Kidney (tissue), 13 donors: ENCODE measurements at regions not wholly inside any gene's neighbourhood (a gene's known extent, or its start where the extent isn't known, plus 50 kb on each side); places are given as distances from the start of the nearest gene placed in this dataset.
A peak's percentile ranks its signal among the peaks of the same experiment; 100 is the strongest.
"Not testable (repeated sequence)": the region's sequence is repeated elsewhere in the genome, so short reads cannot be mapped to it uniquely, and the experiment has no call there.

Experiments
- DNase-seq, 5 donors: peaks; one replicate each; pipeline ENCODE4 v3.0.0-alpha.2; 2013 to 2020
- FAIRE-seq: peaks from 2 replicates; lab custom pipeline; 2012; peaks lifted over from hg19 to GRCh38; lab: Jason Lieb, UNC
- H3K27ac ChIP-seq, 2 donors: one replicate each; pipeline ENCODE4 v1.7.0; 2013; ENCODE audit warnings: low read depth in 2 of 2, low read length in 2 of 2, inconsistent platforms in 1 of 2
- H3K27me3 ChIP-seq: one replicate; pipeline ENCODE4 v1.7.1; 2013; ENCODE audit warnings: low read length, inconsistent platforms; ENCODE audit not compliant: control insufficient read depth, insufficient read depth
- H3K36me3 ChIP-seq, 3 donors: one replicate each; pipeline versions ENCODE4 v1.7.0 to v1.7.1; 2013; ENCODE audit warnings: low read length in 3 of 3, control low read depth in 1 of 3, inconsistent platforms in 1 of 3; ENCODE audit not compliant: insufficient read depth in 3 of 3, control insufficient read depth in 2 of 3
- H3K4me1 ChIP-seq, 3 donors: one replicate each; pipeline versions ENCODE4 v1.7.0 to v1.7.1; 2013; ENCODE audit warnings: low read length in 3 of 3, inconsistent platforms in 1 of 3, low read depth in 1 of 3; ENCODE audit not compliant: control insufficient read depth in 2 of 3, insufficient read depth in 2 of 3
- H3K4me3 ChIP-seq, 3 donors: one replicate each; pipeline versions ENCODE4 v1.7.0 to v1.8.1; 2013; ENCODE audit warnings: low read length in 3 of 3, control low read depth in 1 of 3, inconsistent platforms in 1 of 3
- H3K9ac ChIP-seq, 3 donors: one replicate each; pipeline versions ENCODE4 v1.7.0 to v1.7.1; 2013; ENCODE audit warnings: low read length in 3 of 3, control low read depth in 1 of 3, inconsistent platforms in 1 of 3
- H3K9me3 ChIP-seq, 3 donors: one replicate each; pipeline versions ENCODE4 v1.7.0 to v1.7.1; 2013; ENCODE audit warnings: low read length in 3 of 3, control low read depth in 1 of 3, inconsistent platforms in 1 of 3; ENCODE audit not compliant: control insufficient read depth in 2 of 3, insufficient read depth in 1 of 3
- intact Hi-C: fragments of 100-400 bp; cut with DNase I; formaldehyde crosslinking; loops from one replicate; pipeline ENCODE4 v1.11.1; 2022
- TF ChIP-seq, protein P1 (sequence below): IDR thresholded peaks from 3 replicates; pipeline ENCODE4 v1.5.1; 2012; ENCODE audit warnings: mild to moderate bottlenecking, moderate library complexity, borderline replicate concordance; ENCODE audit not compliant: insufficient read depth; ENCODE audit errors: extremely low read depth
- donor health status: control.
- donor health status: control.
- donor health status: control.
- donor health status: control.
- donor health status: control.
- donor health status: DM: yes; HTN: yes; CAD: no.
- donor health status: Normal renal cell carcinoma (clear cell type).

DNA sequence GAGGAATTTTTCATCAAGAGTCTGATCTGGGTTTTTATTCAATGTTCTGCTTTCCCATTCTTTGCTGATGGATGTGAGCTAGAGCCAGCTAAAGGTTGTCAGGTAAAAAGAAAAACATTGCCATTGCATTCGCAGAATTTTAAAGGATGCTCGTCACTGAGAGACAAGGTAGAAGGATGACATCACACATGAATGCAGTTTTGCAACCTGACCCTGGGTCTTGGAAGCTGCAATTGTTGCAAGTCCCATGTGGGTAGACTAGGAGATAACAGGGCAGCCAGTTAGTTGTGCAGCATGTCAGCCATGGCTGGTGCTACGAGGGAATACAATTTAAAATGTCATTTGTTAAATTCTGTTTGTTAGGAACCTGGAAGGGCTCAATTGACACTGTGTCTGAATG, 73.9 kb upstream of the MXRA5 start:
- intact Hi-C loops: no loop called here
- DNase-seq: no peak
- Histone ChIP-seq H3K9me3 (no peaks in the 10 kb centered on the region), H3K27ac (no peak overlapping the region), H3K9ac (no peak overlapping the region), H3K4me3 (no peak overlapping the region), H3K4me1 (no peaks in the 10 kb centered on the region), H3K36me3 (no peaks in the 10 kb centered on the region), H3K27me3 (no peaks in the 10 kb centered on the region)
- no peak for FAIRE-seq
- TF ChIP-seq, protein P1, sequence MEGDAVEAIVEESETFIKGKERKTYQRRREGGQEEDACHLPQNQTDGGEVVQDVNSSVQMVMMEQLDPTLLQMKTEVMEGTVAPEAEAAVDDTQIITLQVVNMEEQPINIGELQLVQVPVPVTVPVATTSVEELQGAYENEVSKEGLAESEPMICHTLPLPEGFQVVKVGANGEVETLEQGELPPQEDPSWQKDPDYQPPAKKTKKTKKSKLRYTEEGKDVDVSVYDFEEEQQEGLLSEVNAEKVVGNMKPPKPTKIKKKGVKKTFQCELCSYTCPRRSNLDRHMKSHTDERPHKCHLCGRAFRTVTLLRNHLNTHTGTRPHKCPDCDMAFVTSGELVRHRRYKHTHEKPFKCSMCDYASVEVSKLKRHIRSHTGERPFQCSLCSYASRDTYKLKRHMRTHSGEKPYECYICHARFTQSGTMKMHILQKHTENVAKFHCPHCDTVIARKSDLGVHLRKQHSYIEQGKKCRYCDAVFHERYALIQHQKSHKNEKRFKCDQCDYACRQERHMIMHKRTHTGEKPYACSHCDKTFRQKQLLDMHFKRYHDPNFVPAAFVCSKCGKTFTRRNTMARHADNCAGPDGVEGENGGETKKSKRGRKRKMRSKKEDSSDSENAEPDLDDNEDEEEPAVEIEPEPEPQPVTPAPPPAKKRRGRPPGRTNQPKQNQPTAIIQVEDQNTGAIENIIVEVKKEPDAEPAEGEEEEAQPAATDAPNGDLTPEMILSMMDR: no peak

DNA sequence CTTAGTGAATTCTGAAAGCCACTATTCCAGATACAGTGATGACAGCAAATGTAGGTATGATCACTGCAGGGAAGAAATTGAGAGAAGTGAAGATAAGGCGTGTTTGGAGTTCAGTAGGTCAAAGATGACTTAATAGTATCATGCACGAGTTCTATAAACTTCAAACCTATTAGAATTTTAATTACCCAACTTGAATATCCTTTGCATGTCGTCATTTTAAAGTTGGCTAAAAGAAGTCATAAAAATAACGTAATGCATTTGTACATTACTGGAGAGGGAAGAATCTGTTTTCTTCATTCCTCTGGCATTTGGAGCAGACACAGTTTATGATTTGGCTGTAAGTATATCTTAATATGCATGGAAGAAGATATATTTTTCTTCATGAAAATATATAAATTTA, 68.6 kb upstream of the MXRA5 start:
- H3K27me3 ChIP-seq: no peaks in the 10 kb centered on the region
- no peaks in the 10 kb centered on the region for H3K4me1 ChIP-seq
- DNase-seq (no peak), FAIRE-seq (no peak)
- no peak overlapping the region for H3K27ac ChIP-seq
- H3K36me3 ChIP-seq: no peaks in the 10 kb centered on the region
- H3K9me3 ChIP-seq: no peaks in the 10 kb centered on the region
- no peak overlapping the region for H3K4me3 ChIP-seq
- TF ChIP-seq, protein P1: no peak
- intact Hi-C loops: no loop called here
- H3K9ac ChIP-seq: no peak overlapping the region

DNA sequence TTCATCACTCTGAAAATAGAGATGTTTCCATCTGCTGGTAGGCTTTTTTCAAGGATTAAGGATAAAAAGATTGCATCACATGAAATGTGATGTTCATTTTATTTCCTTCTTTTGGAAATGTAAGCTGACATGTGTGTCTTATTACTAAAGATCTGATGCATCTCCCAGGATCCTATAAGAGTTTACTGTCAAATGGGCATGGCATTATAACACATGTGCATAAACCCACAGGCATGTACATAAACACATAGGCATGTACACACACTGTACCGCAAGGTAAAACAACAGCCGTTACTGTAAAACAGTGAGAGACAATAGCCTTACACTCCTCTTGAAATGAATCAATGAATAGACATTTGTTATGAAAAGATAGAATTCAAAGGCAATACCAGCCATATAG, 65.2 kb upstream of the MXRA5 start:
- H3K4me1 ChIP-seq, H3K27ac ChIP-seq, H3K4me3 ChIP-seq, intact Hi-C loops, DNase-seq, H3K36me3 ChIP-seq, H3K9me3 ChIP-seq, H3K9ac ChIP-seq, H3K27me3 ChIP-seq: not testable (repeated sequence)
- peak; percentile 59 for FAIRE-seq

DNA sequence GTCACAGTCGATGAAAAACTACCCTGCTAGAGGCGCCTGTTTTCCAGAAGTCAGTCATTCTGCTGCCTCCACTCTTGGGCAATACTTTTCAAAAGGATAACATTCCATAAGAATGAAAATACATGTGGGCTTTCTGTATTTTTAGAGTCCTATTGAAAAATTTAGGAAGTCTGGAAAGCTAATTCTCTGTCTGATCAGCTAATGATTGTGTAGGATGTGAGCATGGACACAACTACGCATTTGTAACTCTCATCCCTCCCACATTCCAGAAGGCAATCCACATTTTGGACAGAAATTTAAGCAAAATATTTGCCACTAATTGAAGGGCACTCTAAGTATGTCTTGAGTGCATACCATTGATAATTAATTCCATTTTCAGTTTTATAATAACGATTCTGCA, 63.5 kb upstream of the MXRA5 start:
- intact Hi-C loops: not testable (repeated sequence)

DNA sequence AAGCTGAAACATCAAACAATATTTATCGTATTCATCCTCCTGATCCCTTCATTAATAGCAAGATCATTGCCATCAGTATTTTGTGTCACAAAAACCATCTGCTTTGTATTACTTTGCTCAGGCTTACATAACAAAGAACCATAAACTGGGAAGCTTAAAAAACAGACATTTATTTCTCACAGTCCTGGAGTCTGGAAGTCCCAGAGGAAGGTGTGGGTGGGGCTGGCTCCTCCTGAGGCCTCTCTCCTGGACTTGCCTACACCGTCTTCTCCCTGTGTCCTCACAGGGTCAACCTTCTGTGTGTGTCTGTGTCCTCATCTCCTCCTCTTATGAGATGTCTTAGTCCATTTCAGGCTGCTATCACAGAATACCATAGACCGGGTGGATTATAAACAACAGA, 61.3 kb upstream of the MXRA5 start:
- no peak overlapping the region for H3K4me3 ChIP-seq
- FAIRE-seq (no peak), DNase-seq (no peak)
- no peaks in the 10 kb centered on the region for H3K36me3 ChIP-seq
- no peaks in the 10 kb centered on the region for H3K9me3 ChIP-seq
- H3K27me3 ChIP-seq: no peaks in the 10 kb centered on the region
- no peaks in the 10 kb centered on the region for H3K4me1 ChIP-seq
- intact Hi-C loops: no loop called here
- H3K9ac ChIP-seq: no peak overlapping the region
- no peak overlapping the region for H3K27ac ChIP-seq
- TF ChIP-seq, protein P1: no peak

More for the DNA sequence above, 63.5 kb upstream of the MXRA5 start:
- H3K27ac ChIP-seq, H3K9ac ChIP-seq, H3K27me3 ChIP-seq, H3K36me3 ChIP-seq, H3K9me3 ChIP-seq, DNase-seq, H3K4me1 ChIP-seq, FAIRE-seq, H3K4me3 ChIP-seq: not testable (repeated sequence)
